ENCODE measurements at regions not wholly inside any gene's neighbourhood (a gene's known extent, or its start where the extent isn't known, plus 50 kb on each side); places are given as distances from the start of the nearest gene placed in this dataset.

GRCh38 chr20:22055981-22056380 lies 350.5 kb downstream of the PAX1 start:
- TF ChIP-seq HNF4A (CRISPR knock-in tag; IDR thresholded peaks at IDR 0.05) (no peak), MAFK (conservative IDR thresholded peaks at IDR 0.05 in 1 of 2, IDR thresholded peaks at IDR 0.05 in 1 of 2; ENCODE audit: low read length in 2 of 2) (peak in 1 of 2 experiments; percentile 55; a peak in 3 of 4 replicates), HDAC2 (CRISPR knock-in tag; IDR thresholded peaks at IDR 0.05) (no peak), MEIS2 (CRISPR knock-in tag; IDR thresholded peaks at IDR 0.05) (no peak), POLR2A (IDR thresholded peaks at IDR 0.05; ENCODE audit: insufficient read depth in 1 of 2, low read depth in 2 of 2, low read length in 2 of 2) (no peak), ZNF337 (CRISPR knock-in tag; IDR thresholded peaks at IDR 0.05; ENCODE audit: borderline replicate concordance, low read depth) (no peak), TFDP2 (CRISPR knock-in tag; IDR thresholded peaks at IDR 0.05) (no peak), PATZ1 (CRISPR knock-in tag; IDR thresholded peaks at IDR 0.05) (no peak), ZNF510 (CRISPR knock-in tag; IDR thresholded peaks at IDR 0.05; ENCODE audit: low read depth) (no peak), REST (IDR thresholded peaks at IDR 0.05; ENCODE audit: borderline replicate concordance in 1 of 2, low read depth in 1 of 2, low read length in 2 of 2) (no peak)
- TF ChIP-seq, protein P1, sequence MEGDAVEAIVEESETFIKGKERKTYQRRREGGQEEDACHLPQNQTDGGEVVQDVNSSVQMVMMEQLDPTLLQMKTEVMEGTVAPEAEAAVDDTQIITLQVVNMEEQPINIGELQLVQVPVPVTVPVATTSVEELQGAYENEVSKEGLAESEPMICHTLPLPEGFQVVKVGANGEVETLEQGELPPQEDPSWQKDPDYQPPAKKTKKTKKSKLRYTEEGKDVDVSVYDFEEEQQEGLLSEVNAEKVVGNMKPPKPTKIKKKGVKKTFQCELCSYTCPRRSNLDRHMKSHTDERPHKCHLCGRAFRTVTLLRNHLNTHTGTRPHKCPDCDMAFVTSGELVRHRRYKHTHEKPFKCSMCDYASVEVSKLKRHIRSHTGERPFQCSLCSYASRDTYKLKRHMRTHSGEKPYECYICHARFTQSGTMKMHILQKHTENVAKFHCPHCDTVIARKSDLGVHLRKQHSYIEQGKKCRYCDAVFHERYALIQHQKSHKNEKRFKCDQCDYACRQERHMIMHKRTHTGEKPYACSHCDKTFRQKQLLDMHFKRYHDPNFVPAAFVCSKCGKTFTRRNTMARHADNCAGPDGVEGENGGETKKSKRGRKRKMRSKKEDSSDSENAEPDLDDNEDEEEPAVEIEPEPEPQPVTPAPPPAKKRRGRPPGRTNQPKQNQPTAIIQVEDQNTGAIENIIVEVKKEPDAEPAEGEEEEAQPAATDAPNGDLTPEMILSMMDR (CRISPR knock-in tag; IDR thresholded peaks at IDR 0.05), result no peak

All from HepG2 (cell line).